HUES6 (cell line): ENCODE measurements at regions not wholly inside any gene's neighbourhood (a gene's known extent, or its start where the extent isn't known, plus 50 kb on each side); places are given as distances from the start of the nearest gene placed in this dataset.

Experiments used
- H3K27ac ChIP-seq: 2 replicates; pipeline ENCODE4 v1.7.0; 2013; ENCODE audit warnings: low read depth, mild to moderate bottlenecking, low read length, inconsistent platforms
- H3K27me3 ChIP-seq: 2 replicates; pipeline ENCODE4 v1.6.1; 2013; ENCODE audit warnings: low read length; ENCODE audit not compliant: control insufficient read depth, insufficient read depth
- H3K36me3 ChIP-seq: 2 replicates; pipeline ENCODE4 v1.6.1; 2013; ENCODE audit warnings: low read length; ENCODE audit not compliant: control insufficient read depth, insufficient read depth
- H3K4me1 ChIP-seq: 2 replicates; pipeline ENCODE4 v1.6.1; 2013; ENCODE audit warnings: low read length; ENCODE audit not compliant: control insufficient read depth, insufficient read depth
- H3K4me3 ChIP-seq: 2 replicates; pipeline ENCODE4 v1.5.1; 2013; ENCODE audit warnings: low read depth, low read length
- H3K9ac ChIP-seq: one replicate; pipeline ENCODE4 v1.6.1; 2013; ENCODE audit warnings: mild to moderate bottlenecking, low read length
- H3K9me3 ChIP-seq: 2 replicates; pipeline ENCODE4 v1.6.1; 2013; ENCODE audit warnings: low read depth, low read length; ENCODE audit not compliant: control insufficient read depth, insufficient read depth

DNA sequence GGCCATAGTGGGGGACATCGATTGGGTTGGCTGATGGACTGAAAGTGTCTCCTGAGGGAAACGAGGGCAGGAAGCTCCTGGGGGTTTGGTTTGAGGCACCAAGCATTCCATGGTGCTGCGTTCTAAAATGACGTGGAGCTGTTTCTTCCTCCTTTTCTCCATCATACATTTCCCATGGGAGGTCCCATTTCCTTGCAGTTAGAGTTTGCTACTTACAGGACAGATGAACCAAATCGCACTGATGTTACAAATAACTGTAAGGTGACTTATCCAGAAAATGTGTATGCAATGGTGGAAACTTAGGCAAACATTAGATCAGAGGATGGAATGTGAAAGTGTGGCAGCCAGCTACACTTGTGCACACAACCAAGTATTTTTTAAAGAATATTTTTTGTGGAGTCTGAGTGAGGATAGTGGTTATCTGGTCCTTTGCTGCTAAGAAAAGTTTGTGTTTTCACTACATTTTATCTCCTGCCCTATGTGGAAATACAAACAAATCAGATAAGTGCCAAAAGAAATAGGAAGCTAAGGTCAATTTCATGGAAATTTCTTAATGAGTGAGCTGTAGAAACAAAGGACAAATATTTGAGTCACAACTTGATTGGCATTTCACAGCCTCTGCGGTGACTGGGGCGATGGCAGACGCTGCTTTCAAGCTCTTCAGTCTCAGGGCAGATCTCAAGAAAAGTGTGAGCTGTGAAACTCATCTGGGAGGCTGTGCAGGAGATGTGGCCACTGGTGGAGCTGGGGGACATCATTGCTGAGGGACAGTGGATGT lies 256.2 kb downstream of the TSN start:
- Histone ChIP-seq H3K27me3 (no peaks in the 10 kb centered on the region), H3K36me3 (no peaks in the 10 kb centered on the region), H3K9ac (no peak overlapping the region), H3K27ac (no peak overlapping the region), H3K9me3 (no peaks in the 10 kb centered on the region), H3K4me3 (no peak overlapping the region), H3K4me1 (peaks cover 24% of the 10 kb centered on the region; the same call in 1 of the 2 replicates)

DNA sequence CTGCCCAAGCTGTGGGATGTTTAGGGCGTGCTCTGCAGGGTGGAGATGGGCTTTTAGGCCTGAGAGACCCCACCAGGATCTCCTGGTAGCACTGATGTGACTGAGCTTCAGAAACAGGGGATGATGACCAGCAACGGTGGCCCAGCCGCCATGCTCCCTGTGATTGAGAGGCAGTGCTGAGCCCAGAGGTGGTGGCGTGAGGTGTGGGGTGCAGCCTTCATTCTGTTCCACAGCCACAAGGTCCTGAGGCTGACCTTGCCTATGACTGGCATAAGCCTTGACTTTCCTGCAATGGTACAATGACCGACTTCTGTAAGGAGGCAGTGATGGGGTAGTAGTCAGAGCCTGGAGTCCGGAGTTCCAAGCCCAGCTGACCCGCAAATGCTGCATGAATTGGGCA lies 263.3 kb downstream of the TSN start:
- H3K4me3 ChIP-seq: no peak overlapping the region
- H3K9me3 ChIP-seq: peaks cover 3% of the 10 kb centered on the region; the same call in 1 of the 2 replicates
- no peaks in the 10 kb centered on the region for H3K36me3 ChIP-seq
- no peaks in the 10 kb centered on the region for H3K27me3 ChIP-seq
- H3K27ac ChIP-seq: no peak overlapping the region
- H3K4me1 ChIP-seq: 0 out of 2 replicates have a peak, but pooled peaks cover 9% of the 10 kb centered on the region
- H3K9ac ChIP-seq: no peak overlapping the region

DNA sequence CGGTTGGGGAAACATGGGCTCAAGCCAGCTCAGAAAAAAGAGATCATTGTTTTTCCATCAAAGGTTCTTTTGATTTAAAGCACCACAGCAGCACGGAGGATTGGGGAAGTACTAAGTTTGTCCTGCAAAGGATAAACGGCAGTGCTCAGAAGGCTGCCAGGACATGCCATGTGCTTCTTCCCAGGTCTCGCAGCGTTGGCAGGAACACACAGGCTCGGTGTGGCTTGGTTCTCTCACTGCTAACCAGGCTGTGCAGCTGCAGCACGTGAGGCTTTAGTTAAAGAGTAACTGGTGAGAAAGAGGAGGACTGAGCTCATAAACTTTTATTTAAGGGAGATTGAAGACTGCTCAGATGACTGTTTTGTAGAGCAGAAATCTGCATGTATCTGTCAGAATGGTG lies 264.3 kb downstream of the TSN start:
- Histone ChIP-seq H3K9ac (no peak overlapping the region), H3K27ac (no peak overlapping the region), H3K4me1 (0 out of 2 replicates have a peak, but pooled peaks cover 9% of the 10 kb centered on the region), H3K27me3 (no peaks in the 10 kb centered on the region), H3K9me3 (peaks cover 3% of the 10 kb centered on the region; the same call in 1 of the 2 replicates), H3K36me3 (no peaks in the 10 kb centered on the region), H3K4me3 (no peak overlapping the region)

DNA sequence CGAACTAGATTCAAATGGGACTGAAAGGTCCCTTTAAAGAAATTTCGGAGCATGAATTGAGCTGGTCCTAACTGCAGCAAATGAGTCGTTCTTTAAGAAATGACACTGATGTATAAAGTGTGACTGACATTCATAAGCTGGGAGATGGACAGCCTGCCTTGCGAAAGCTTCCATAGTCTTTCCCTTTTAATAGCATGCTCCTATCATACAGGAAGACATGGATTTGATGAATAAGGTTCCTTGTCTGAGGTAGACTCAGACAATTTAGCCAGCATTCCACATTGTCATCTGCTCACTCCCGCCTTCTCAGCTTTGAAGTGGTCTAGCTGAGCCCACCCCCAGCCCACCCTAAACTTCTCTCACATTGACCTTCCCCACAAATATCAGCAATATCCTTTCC lies 264.9 kb downstream of the TSN start:
- no peak overlapping the region for H3K9ac ChIP-seq
- H3K9me3 ChIP-seq: peaks cover 3% of the 10 kb centered on the region; the same call in 1 of the 2 replicates
- 0 out of 2 replicates have a peak, but pooled peaks cover 9% of the 10 kb centered on the region for H3K4me1 ChIP-seq
- no peak overlapping the region for H3K27ac ChIP-seq
- no peaks in the 10 kb centered on the region for H3K27me3 ChIP-seq
- no peak overlapping the region for H3K4me3 ChIP-seq
- H3K36me3 ChIP-seq: no peaks in the 10 kb centered on the region

DNA sequence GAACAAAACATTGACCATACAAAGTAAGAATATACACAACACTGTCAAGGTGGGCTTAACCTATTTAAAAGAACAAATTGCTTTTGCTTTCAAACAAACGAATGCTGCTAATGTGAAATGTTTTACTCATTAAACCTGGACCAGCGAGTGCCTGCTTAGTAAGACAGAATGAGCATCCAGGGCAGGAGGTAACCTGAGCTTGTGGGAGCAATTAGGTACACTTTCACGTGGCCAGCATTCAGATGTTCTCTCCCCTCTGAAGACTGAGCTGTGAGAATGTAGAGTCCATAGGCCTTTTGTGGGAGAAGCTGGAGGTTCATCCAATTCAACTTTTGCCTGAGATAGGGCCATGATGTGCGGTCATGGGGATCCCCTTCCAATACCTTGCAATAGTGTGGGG lies 266.5 kb downstream of the TSN start:
- peaks cover 3% of the 10 kb centered on the region; the same call in 1 of the 2 replicates for H3K9me3 ChIP-seq
- H3K36me3 ChIP-seq: no peaks in the 10 kb centered on the region
- no peak overlapping the region for H3K9ac ChIP-seq
- H3K27me3 ChIP-seq: no peaks in the 10 kb centered on the region
- H3K4me3 ChIP-seq: no peak overlapping the region
- 0 out of 2 replicates have a peak, but pooled peaks cover 9% of the 10 kb centered on the region for H3K4me1 ChIP-seq
- H3K27ac ChIP-seq: no peak overlapping the region

DNA sequence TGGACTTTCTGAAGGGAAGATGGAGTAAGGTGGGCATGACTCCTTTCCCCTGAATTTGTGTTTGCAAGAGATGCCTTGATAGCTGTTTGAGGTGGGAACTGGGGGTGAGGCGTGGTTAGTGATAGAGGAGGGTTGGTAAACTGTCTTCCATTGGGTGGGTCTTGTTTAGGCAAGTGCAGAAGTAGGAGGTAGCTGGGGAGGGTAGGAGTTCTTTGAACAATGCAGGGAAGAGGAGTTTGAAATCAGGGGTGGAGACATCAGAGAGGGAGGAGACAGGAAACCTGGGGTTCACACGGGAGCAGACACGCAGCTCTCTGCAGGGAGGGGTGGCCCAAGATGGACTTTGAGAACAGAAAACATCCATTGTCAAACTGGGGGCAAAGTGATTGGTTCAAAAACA lies 267.1 kb downstream of the TSN start:
- Histone ChIP-seq H3K4me1 (0 out of 2 replicates have a peak, but pooled peaks cover 9% of the 10 kb centered on the region), H3K9me3 (peaks cover 3% of the 10 kb centered on the region; the same call in 1 of the 2 replicates), H3K9ac (no peak overlapping the region), H3K4me3 (no peak overlapping the region), H3K27ac (no peak overlapping the region), H3K27me3 (no peaks in the 10 kb centered on the region), H3K36me3 (no peaks in the 10 kb centered on the region)

DNA sequence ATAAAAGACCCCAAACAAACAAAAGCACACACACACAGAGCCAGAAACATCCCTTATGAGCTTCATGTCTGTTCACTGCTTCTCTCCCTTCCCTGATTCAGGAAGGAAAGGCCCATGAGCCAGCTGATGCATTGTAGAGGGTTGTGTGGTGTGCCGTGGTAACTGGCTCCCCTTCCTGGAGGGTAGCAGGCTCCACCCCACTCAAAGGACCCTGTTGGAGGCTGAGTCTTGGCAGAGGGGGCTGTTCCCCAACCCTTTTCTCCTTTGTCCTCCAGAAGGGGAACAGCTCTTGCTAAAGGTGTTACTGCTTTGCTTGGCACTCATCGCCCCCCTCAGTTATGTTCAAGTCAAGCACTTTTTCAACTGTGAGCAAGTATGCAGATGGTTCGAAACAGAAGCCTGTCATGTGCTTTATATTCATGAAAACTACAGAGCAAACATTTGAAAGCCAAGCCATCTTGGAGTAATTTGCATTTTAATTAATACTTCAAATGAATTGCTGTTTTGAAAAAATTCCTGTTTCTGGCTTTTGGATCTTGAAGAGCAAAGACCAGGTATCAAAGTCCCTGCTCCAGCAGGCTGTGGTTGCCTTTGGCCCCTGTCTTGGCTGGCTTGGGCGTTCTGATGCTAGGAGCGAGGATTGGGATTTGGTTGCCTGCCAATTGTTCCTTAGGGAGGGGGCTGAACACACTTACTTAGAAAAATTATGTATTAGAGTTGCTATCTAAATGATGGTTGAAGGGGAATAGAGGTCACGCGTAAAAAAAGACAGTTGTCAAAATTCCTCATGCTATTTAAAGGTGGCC lies 267.8 kb downstream of the TSN start:
- Histone ChIP-seq H3K4me1 (0 out of 2 replicates have a peak, but pooled peaks cover 9% of the 10 kb centered on the region), H3K27ac (no peak overlapping the region), H3K27me3 (no peaks in the 10 kb centered on the region), H3K9ac (no peak overlapping the region), H3K36me3 (no peaks in the 10 kb centered on the region), H3K9me3 (peaks cover 3% of the 10 kb centered on the region; the same call in 1 of the 2 replicates), H3K4me3 (no peak overlapping the region)

DNA sequence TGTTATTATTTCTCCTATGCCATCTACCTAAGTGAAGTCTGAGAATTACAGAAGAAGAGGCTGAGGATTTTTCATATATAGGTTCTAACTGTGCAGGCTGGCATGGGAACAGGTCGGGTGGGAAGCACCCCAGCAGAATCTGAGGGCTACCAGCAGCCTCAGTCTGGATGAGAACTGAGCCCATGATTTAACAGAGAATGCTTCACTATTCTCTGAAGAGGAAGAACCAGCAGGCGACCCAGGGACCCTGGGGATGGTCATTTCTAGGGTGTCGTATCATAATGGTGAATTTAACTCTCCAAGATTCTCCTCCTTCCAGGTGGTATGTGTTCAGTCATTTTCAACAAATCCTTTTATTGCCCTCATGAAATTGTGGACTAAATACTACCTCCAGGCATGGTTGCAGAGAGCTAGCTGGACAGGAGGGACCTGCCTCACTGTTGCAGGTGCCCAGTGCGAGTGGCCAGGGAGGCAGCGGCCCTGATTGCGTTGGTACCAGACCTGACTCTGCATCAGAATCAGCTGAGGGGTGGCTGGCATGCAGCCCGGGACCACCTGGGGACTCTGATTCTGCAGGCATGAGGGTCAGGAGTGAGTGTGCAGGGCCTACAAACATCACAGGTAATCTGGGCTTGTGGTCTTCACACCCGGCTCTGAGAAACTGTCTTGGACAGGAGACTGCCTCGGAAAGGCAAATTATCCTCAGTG lies 272.2 kb downstream of the TSN start:
- no peaks in the 10 kb centered on the region for H3K36me3 ChIP-seq
- H3K9ac ChIP-seq: no peak overlapping the region
- no peaks in the 10 kb centered on the region for H3K27me3 ChIP-seq
- H3K9me3 ChIP-seq: no peaks in the 10 kb centered on the region
- H3K4me3 ChIP-seq: no peak overlapping the region
- H3K4me1 ChIP-seq: peaks cover 11% of the 10 kb centered on the region
- no peak overlapping the region for H3K27ac ChIP-seq

DNA sequence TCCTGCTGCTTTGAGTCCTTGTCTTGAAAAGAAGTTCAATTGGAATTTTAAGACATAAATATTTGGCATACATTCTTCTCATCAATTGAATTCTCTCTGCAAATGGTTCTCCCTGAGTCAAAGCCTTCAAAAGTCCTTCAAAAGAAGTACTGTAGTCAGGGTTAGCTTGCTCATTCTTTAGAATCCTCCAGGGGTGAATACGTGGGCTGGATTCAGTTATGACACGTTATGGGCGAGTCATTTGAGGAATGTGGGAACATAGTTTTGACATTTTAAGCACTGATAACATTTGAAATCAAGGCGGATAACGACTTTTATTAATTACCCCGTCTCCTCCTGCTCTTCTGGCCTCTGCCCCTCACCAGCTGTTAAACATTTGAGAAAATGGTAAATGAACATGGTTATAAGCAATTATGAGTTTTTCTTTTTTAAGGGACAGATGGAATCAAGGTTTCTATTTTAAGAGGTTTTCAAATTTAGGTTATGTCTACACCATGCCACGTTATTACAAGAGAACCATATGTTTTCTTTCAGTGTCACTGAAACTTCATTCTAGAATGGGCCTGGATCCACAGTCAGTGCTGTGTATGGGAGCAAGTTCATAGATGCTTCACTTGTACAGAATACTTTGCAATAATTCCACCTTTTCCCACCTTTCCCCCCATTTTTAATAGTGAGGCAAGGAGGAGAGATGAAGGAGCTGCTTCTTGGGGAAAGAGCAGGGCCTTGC lies 273.1 kb downstream of the TSN start:
- Histone ChIP-seq H3K9ac (no peak overlapping the region), H3K9me3 (no peaks in the 10 kb centered on the region), H3K4me3 (no peak overlapping the region), H3K27me3 (no peaks in the 10 kb centered on the region), H3K4me1 (peaks cover 12% of the 10 kb centered on the region), H3K36me3 (no peaks in the 10 kb centered on the region), H3K27ac (no peak overlapping the region)

DNA sequence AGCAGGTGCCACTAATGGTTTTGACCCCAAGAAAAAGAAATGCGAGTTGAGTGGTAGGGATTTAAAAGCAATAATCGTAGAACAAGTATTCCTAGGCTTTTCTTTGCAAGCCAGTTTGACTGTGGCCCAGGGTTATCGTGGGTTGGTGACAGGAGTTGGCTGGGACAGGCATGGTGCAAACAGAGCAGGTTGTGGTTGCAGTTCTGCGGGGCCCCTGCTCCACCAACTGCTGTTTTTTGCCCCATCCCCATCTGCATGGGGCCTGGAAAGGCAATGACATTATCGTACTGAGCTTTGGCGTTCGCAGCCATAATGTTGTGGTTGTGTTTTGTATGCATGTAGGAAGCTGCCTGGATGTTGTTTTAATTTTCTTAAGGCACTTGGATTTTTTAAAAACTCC lies 274.0 kb downstream of the TSN start:
- Histone ChIP-seq H3K9ac (no peak overlapping the region), H3K27me3 (no peaks in the 10 kb centered on the region), H3K27ac (no peak overlapping the region), H3K9me3 (no peaks in the 10 kb centered on the region), H3K4me1 (peaks cover 18% of the 10 kb centered on the region), H3K36me3 (no peaks in the 10 kb centered on the region), H3K4me3 (no peak overlapping the region)
